HL-60/S4 (cell line): ENCODE measurements at regions not wholly inside any gene's neighbourhood (a gene's known extent, or its start where the extent isn't known, plus 50 kb on each side); places are given as distances from the start of the nearest gene placed in this dataset.
"Not testable (repeated sequence)": the region's sequence is repeated elsewhere in the genome, so short reads cannot be mapped to it uniquely, and the experiment has no call there.

Experiments
- in situ Hi-C: fragments of 300-500 bp; cut with MboI; formaldehyde crosslinking; loops from 2 replicates; pipeline ENCODE4 v1.14.3; 2022; ENCODE audit warnings: low sequenced_read_pairs

DNA sequence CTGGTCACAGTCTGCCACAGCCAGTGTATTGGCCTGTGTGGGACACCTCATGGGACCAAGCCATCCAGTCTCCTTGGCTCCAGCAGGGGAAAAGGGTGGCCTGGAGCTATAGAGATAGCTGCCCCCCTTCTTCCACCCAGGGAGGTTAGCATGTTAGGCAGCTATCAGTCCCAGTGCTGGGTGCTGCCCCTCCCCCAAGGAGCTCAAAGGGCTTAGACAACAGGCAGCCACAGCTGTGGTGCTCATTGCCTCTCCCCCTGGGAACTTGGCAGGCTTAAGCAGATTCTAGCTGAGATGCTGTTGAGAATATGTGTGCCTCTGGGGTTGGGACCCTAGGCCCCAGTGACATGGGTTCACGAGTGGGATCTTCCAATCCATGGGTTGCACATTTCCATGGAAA, 226.0 kb upstream of the PTGER4 start:
- in situ Hi-C loops: no loop called here

DNA sequence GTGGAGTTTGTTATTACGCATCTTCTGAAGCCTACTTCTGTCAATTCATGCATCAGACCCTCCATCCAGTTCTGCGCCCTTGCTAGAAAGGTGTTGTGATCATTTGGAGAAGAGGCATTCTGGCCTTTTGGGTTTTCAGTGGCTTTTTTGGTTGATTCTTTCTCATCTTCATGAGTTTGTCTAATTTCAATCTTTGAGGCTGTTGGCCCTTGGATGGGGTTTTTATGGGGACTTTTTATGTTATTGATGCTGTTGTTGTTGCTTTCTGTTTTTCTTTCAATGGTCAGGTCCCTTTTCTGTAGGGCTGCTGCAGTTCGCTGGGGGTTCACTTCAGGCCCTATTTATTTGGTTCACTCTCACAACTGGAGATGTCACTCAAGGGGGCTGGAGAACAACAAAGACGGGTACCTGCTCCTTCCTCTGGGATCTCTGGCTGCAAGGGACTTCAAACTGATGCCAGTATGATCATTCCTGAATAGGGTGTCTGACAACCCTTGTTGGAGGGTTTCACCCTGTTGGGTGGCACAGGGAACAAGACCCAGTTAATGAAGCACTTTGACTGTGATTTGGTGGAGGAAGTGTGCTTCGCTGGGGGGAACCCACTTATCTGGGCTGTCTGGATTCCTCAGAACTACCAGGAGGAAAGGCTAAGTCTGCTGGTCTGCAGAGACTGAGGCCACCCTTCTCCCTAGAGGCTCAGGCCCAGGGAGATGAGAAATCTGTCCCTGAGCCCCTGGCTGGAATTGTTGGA, 226.7 kb upstream of the PTGER4 start:
- in situ Hi-C loops: no loop called here

DNA sequence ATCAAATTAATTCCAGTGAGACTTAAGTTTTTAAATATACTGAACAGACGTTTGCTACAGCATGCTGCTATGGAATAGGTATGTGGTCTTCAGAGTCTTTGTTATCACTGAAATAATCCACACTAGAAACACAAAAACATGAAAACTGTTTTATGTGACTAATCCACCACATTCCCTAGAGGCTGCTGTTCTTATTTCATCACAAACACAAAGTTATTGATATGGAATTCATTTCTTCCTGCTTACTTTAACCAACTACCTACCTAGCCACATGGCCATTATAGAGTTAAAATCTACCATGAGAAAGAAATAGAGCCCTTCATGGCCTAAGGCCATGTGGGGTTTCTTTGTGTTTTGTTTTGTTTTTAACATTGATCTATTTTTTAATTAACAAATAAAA, 232.3 kb upstream of the PTGER4 start:
- in situ Hi-C loops: no loop called here

DNA sequence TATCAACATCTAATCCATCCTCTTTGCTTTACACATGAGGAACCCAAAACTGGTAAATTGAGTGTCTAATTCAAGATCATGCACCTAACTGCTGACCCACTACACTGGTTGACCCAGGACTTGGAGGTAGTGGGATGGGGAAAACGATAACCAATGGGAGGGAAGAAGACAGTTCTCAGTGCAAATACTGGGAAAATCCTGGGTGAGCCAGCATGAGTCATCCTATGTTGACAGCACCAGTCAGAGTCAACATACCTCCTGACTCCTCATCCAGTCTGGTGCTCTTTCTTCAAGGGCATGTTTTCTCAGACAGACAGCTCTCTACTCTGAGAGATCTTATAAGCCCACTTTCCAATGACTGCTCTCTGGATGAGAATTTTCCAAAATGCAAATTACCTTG, 232.8 kb upstream of the PTGER4 start:
- in situ Hi-C loops: no loop called here

DNA sequence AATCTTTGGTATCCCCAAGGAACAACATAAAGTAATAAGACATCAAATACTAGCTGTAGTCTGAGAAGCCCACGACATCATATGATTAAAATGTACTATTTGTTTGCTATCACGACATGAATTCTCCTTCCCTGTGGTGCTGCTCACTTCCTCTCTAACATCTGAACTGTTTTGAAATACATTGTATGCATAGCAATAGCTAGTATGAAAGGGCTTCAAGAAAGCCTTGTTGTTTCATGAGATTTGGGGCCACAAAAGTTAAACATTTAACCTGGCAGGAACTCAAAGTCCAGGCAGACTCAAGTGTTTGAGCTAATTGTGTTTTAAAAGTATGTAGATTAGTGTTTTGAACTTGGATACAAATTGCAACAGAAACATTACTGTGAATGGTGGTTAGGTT, 237.4 kb upstream of the PTGER4 start:
- in situ Hi-C loops: no loop called here

DNA sequence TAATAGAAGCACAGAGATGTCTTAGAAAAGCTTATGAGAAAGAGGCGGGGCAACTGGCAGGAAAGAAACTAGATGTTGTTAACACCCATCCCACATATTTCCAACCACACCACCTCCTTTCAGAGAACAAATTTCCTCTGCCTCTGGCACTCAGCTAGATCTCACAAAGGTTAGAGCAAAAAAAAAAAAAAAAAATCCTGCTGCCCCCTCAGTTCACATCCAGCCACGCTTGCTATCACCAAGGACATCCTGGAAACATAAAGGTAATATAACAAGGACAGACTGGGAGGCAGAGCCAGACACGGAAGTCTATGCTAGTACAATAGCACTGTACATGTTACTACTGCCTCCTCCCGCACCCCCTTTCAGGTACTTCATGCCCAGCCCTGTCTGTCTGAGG, 238.0 kb upstream of the PTGER4 start:
- in situ Hi-C loops: no loop called here

DNA sequence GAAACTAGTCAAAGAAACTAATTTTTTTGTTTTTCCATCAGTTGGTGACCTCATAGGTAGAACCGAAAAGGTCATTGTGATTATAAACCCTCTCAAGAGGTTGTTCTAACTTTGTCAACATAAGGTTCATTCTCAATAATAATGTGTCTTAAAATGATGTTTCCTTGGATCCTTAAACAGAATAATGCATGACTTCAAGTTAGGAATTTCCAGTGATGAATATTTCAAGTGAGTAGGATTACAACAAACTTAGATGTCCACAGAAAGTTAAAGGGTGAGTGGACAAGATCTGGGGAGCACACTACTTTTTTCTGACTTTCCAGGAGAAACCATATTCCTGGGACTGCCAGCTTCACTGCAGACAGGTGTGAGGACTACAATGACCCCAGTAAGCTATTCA, 239.0 kb upstream of the PTGER4 start:
- in situ Hi-C loops: no loop called here

DNA sequence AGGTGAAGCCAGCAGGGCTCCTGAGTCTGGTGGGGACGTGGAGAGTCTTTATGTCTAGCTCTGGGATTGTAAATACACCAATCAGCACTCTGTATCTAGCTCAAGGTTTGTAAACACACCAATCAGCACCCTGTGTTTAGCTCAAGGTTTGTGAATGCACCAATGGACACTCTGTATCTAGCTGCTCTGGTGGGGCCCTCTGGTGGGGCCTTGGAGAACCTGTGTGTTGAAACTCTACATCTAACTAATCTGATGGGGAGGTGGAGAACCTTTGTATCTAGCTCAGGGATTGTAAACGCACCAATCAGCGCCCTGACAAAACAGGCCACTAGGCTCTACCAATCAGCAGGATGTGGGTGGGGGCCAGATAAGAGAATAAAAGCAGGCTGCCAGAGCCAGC, 240.6 kb upstream of the PTGER4 start:
- in situ Hi-C loops: not testable (repeated sequence)

DNA sequence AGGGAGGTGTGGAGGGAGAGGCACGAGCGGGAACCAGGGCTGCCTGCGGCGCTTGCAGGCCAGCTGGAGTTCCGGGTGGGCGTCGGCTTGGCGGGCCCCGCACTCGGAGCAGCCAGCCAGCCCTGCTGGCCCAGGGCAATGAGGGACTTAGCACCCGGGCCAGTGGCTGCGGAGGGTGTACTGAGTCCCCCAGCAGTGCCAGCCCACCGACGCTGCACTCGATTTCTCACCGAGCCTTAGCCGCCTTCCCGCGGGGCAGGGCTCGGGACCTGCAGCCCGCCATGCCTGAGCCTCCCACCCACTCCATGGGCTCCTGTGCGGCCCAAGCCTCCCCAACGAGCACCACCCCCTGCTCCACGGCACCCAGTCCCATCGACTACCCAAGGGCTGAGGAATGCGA, 241.1 kb upstream of the PTGER4 start:
- in situ Hi-C loops: not testable (repeated sequence)

DNA sequence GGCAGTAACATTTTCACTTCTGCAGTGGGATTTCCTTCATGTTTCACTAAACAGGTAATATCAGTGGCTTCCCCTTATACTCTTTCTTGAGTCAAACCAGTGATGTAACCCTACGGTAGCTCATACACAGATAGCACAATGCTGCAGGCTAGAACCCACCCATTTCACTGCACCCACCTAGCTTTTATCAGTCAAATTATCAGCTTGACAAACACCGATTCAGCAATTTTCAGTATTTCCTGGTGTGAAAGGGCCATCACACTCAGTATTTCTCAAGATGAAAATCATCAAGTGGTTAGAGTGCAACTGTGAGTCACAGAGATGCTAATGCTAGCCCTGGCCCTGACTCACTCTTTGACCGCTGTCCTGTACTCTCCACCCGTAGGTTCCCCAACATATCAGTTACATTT, 242.3 kb upstream of the PTGER4 start:
- in situ Hi-C loops: no loop called here

DNA sequence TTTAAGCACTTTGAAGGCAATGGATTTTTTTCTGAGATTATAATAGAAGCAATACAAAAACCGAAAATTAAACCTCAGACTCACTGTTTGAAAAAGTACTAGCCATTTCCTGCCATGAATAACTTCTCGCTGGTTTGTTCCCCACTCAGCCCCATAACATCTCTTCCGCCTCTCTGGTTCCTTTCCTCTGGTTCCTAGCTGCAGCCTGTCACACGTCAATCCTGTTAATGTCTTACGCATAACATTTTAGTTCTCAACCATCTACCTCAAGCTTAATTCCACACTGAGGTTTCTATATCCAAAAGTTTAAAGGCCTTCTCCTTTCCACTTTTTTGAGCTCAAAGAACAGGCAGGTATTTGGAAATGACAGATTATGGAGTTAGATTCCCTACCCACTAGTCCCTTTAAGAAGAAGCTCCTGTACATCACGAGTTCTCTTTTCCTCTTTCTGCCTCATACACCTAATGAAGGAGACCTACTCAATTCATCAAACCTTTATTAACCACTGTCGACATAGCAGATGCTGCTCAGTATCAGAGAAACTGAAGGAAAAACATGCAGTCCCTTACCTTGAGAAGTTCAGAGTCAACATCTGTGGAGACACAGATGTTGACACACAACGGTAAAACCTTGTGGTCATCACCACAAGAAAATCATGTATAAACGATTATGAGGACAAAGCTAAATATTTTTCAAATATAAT, 243.0 kb upstream of the PTGER4 start:
- in situ Hi-C loops: no loop called here

DNA sequence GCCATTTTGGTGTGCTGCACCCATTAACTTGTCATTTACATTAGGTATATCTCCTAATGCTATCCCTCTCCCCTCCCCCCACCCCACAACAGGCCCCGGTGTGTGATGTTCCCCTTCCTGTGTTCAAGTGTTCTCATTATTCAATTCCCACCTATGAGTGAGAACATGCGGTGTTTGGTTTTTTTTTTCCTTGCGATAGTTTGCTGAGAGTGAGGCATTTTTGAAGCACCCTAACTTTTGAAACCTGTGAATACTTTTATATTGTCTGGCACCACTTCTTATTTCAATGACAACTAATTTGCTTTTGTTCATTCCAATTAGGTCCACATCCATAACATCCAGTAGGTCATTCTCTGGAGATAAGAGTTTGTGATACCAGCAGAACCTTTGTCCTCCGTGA, 244.0 kb upstream of the PTGER4 start:
- in situ Hi-C loops: not testable (repeated sequence)

DNA sequence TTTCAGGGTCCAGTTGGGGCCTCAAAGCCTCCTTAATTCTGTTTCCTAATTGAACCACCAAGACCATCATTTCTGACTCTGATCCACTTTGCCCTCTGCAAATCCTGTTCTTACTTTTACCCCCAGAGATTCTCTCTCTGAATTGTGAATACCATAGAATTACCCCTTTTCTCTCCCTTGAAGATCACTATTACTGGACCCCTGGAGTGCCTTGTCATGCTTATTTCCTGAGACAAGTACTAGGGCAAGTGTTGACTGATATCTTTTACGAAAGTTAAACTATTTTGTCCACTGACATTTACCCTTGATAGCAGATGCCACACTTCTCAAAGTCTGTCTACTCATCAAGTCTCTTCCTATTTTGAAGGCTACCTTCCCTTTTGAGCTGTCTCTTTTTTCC, 246.9 kb upstream of the PTGER4 start:
- in situ Hi-C loops: no loop called here

DNA sequence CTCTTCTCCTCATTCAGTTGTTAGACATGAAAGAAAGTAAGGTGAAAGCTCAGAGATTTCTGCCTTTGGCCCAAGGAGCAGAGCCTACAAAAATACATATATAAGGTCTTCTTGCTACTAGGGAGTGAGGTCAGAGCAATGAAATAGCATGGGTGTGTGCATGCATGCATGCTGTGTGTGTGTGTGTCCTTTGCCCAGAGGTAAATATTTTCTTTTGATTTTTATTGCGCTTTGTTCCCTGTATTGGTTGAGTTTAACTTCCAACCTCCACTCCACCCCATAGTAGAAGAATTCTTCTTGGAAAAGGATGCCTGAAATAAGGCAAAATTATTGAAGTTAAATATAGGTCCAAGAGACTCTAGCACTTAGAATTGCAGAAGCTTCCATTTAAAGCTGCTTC, 248.0 kb upstream of the PTGER4 start:
- in situ Hi-C loops: no loop called here

DNA sequence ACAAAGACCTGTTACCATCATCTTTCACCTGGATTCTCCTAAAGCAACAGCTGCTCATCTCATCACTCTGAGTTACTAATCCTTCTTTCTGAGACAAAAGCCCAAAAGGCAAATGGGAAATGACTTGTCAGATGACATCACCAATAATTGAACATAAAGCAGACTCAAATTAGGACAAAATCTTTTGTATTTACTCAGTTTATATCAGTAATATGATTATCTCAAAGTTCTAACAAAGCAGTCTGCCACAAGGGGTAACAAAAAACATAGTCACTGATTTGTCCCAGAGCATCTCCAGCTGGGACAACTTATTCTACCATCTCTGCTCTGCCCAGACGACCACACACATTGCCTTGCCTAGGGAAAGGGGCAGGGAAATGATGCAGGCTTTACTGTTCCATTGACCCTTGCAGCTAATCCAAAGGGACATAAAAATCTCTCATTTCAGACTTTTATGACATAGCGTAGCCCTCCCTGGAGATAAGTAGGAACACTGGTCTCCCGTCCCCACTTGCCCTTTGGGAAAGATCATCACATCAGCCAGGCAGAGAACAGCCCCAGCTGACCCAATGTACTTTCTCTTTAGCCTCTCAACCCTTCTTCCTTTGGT, 249.5 kb upstream of the PTGER4 start:
- in situ Hi-C loops: no loop called here

DNA sequence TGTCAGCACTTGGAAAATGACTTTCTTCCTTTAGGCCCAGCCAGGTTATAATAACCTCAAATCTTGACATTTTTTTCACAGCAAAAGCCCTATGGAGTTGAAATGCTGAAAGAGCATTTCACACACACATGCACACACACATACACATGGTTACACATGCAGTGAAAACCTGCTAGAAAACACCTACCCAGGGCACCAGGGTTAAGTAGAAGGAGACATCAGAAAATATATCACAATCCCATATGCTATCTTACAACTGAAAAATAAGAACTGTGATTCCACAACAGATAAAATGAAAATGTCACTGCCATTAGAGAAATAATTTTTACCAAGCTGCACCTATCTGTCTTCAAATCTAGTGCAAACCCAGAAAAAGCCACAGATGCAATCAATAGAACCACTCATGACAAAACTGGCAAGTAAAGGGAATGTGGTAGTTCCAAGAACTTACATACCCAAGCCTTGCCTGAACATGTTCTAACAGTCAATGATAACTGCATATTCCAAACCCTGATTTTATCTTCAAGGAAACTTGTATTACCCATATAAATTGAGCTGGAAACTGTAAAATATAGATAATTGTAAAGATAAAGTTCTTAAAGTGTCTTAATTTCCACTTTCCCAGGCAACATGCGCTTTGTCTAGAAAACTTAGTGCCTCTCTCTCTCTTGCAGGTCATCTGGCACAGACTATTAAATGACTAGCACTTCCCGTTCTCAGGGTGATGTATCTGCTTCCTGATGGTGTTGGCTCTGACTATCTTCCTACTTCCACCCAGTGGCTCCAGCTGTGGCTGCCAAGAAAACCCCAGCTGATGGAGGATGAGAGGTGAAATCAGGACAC, 250.2 kb upstream of the PTGER4 start:
- in situ Hi-C loops: no loop called here

DNA sequence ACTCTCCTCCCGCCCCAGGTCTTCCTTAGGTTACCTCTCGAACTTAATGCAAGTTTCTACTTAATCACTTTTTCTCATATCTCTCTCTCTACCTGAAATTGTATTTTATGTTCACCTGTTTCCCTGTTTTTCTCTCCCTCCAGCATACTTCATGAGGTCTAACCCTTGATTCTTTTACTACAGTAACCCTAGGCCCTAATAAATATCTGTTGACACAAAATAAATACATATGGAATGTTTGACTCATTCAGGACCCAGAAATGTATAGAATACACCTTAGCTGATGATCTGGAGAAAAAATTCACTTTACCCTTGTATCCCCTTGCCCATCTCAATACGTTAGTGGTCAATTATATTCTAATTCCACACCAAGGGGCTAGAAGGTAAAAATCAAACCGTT, 250.9 kb upstream of the PTGER4 start:
- in situ Hi-C loops: no loop called here

DNA sequence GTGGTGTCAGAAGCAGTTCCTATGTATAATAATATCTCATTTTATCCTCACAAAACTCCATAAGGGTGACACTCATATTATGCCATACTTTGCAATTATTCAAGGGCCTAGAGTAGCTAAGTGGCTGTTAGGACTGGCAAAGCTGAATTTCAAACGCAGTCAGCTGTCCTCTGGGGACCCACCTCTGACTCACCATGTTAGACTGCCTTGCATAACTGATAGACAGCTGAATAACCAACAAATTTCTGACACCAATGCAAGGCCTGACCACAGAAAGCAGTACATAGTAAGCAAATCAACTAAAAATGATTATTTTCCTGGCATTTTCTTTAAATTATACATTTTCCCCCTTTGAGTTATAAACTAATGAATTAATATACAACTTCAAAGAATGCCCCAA, 251.6 kb upstream of the PTGER4 start:
- in situ Hi-C loops: no loop called here

DNA sequence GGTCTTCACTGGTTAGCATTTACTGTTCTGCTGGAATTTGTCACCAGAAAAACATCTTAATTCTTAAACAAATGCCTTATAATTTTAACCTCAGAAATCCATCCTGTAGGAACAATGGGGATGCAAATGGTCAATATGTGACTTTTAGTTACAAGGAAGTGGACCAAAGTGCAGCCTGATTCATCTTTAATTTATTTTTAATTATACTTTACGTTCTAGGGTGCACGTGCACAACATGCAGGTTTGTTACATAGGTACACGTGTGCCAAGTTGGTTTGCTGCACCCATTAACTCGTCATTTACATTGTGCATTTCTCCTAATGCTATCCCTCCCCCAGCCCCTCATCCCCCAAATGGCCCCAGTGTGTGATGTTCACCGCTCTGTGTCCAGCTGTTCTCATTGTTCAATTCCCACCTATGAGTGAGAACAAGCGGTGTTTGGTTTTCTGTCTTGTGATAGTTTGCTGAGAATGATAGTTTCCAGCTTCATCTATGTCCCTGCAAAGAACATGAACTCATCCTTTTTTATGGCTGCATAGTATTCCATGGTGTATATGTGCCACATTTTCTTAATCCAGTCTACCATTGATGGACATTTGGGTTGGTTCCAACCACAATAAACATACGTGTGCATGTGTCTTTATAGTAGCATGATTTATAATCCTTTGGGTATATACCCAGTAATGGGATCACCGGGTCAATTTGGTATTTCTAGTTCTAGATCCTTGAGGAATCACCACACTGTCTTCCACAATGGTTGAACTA, 262.5 kb upstream of the PTGER4 start:
- in situ Hi-C loops: not testable (repeated sequence)

DNA sequence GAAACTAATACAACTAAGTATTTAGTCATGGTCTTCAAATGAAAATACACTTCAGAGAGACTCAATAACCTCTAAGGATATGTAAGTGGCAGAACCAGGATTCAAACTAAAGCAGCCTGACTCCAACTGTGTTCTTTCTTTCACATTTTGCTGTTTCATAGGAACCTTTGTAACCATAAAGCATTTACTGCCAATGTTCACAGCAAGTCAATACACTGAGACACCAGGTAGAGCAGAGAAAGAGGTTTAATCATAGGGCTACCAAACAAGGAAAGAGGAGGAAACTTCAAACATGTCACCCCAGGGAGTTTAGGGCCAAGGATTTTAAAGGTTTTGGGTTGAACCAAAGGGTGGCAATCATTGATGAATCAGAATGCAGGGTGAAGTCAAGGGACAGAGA, 263.1 kb upstream of the PTGER4 start:
- in situ Hi-C loops: no loop called here

DNA sequence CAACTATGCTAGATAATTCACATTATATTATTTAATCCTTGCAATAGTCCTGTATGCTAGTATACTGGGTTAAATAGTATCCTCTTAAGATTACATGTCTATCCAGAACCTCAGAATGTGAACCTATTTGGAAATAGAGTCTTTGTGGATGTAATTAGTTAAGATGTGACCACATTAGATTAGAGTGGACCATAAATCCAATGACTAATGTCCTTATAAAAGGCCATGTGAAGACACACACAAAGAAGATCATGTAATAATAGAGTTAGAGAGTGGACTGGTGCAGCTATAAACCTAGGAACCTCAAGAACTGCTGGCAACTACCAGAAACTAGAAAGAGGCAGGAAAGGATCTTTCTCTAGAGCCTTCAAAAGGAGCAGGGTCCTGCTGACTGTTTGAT, 263.6 kb upstream of the PTGER4 start:
- in situ Hi-C loops: no loop called here
